ENCODE measurements at regions not wholly inside any gene's neighbourhood (a gene's known extent, or its start where the extent isn't known, plus 50 kb on each side); places are given as distances from the start of the nearest gene placed in this dataset.
A peak's percentile ranks its signal among the peaks of the same experiment; 100 is the strongest.

- Histone ChIP-seq H3K36me3 (no peaks in the 10 kb centered on the region), H3K27ac (no peak overlapping the region), H3K4me3 (no peak overlapping the region), H3K27me3 (no peaks in the 10 kb centered on the region), H3K9me3 (no peaks in the 10 kb centered on the region), H3K4me1 (no peaks in the 10 kb centered on the region)
- intact Hi-C loops (cut with DNase I), result no loop called here
- no peak for DNase-seq
- WGBS (ENCODE audit: insufficient coverage, low coverage, low lambda C conversion rate, missing lambda C conversion rate), result 38% methylated on average over 4 of the region's 4 CpGs
- peak in 2 of 4 donors; percentile 50 to 55 for ATAC-seq
- no peak for TF ChIP-seq POLR2A (IDR thresholded peaks at IDR 0.05)
- peak in 1 of 4 donors; percentile 10 for TF ChIP-seq CTCF (IDR thresholded peaks at IDR 0.05)
These were observed 51.8 kb upstream of the ARX start for GRCh38 chrX:25067271-25068172.

GRCh38 chrX:25066131-25066530 is 50.4 kb upstream of the ARX start:
- TF ChIP-seq CTCF (IDR thresholded peaks at IDR 0.05) (no peak), POLR2A (IDR thresholded peaks at IDR 0.05) (no peak)
- H3K4me3 ChIP-seq, result no peak overlapping the region
- H3K9me3 ChIP-seq, result no peaks in the 10 kb centered on the region
- H3K36me3 ChIP-seq, result no peaks in the 10 kb centered on the region
- WGBS (ENCODE audit: insufficient coverage, low coverage, low lambda C conversion rate, missing lambda C conversion rate), result 81% methylated on average over 3 of the region's 3 CpGs
- ATAC-seq (no peak), DNase-seq (no peak)
- H3K27ac ChIP-seq, result no peak overlapping the region
- H3K27me3 ChIP-seq, result no peaks in the 10 kb centered on the region
- intact Hi-C loops (cut with DNase I), result no loop called here
- no peaks in the 10 kb centered on the region for H3K4me1 ChIP-seq
